HG02588 (cell line): ENCODE measurements at regions not wholly inside any gene's neighbourhood (a gene's known extent, or its start where the extent isn't known, plus 50 kb on each side); places are given as distances from the start of the nearest gene placed in this dataset.
"Not testable (repeated sequence)": the region's sequence is repeated elsewhere in the genome, so short reads cannot be mapped to it uniquely, and the experiment has no call there.

Source experiments
- ATAC-seq: cut with Tn5 transposase; IDR thresholded peaks from one replicate; pipeline ENCODE4 v1.9.1; 2021; ENCODE audit warnings: mild to moderate bottlenecking, moderate library complexity; ENCODE audit not compliant: unreplicated experiment

GRCh38 chr1:143643148-143643885 lies 328.5 kb downstream of the FAM72C start:
- no peak for ATAC-seq

DNA sequence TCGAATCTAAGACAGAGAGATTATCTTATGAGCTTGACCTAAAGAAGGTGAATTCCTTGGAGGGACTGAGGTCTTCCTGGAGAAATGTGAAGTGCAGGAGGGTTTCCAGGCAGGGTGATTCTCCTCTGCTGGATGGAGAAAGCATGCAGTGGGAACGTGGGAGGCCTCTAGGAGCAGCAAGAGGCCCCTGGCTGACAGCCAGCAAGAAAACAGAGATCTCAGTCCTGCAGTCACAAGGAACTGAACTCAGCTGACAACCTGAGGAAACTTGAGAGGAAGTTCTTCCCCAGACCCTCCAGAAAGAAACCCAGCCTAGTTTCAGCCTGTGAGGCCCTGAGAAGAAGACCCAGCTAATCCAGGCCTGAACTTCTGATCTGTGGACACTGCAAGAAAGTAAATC lies 345.9 kb downstream of the FAM72C start:
- ATAC-seq = no peak

- no peak for ATAC-seq
These were observed 351.9 kb downstream of the FAM72C start for GRCh38 chr1:143619851-143620250.

GRCh38 chr1:143611159-143611558 lies 360.6 kb downstream of the FAM72C start:
- no peak for ATAC-seq

GRCh38 chr1:143610196-143610595 lies 361.6 kb downstream of the FAM72C start:
- no peak for ATAC-seq

DNA sequence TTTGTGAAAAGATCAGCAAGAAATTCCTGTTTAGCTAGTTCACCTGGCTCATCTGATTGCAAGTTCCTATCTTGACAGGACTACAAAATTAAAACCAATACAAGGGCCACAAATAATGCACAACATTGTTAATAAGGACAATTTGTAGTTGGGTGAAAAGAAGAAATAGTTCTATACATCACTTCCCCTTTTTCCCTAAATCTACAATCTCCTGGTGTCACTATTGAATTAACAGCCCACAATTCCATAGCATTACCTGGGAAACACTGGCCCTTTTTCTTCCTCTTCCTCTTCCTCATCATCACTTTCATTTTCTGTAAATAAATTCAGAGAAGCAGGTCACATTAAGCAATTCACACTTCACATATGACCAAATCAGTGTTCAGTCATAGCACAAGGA lies 366.9 kb downstream of the FAM72C start:
- ATAC-seq = no peak

- no peak for ATAC-seq
These were observed 387.3 kb downstream of the FAM72C start for GRCh38 chr1:143584508-143584907.

DNA sequence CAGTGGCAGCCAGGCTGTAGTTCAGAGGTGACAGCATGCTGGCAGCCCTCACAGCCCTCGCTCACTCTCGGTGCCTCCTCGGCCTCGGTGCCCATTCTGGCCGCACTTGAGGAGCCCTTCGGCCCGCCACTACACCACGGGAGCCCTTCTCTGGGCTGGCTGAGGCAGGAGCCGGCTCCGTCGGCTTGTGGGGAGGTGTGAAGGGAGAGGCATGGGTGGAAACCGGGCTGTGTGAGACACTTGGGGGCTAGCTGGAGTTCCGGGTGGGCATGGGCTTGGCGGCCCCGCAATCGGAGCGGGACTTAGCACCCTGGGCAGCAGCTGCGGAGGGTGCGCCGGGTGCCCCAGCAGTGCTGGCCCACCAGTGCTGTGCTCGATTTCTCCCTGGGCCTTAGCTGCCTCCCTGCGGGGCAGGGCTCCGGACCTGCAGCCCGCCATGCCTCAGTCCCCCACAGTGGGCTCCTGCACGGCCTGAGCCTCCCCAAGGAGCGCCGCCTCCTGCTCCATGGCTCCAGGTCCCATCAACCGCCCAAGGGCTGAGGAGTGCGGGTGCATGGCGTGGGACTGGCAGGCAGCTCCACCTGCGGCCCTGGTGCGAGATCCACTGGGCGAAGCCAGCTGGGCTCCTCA lies 396.8 kb downstream of the FAM72C start:
- no peak for ATAC-seq

DNA sequence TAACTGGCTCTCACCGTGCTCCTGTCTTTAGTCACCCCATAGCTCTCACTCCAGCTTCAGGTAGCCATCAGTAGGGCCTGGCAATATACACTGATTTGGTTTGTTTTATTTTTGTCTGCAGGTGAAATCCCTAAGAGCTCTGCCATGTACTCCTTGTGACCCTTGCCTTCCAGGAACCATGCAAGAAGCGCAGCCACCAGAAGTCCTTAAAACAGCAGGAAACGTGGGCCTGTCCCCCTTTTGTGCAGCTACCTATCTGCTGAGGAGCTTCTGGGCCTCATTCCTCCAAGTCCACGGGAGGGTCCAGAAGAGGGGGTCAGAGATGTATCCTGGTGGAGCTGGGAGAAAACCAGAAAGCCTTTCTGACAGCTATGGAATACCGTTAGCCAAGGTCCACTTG lies 399.1 kb downstream of the FAM72C start:
- ATAC-seq = not testable (repeated sequence)

DNA sequence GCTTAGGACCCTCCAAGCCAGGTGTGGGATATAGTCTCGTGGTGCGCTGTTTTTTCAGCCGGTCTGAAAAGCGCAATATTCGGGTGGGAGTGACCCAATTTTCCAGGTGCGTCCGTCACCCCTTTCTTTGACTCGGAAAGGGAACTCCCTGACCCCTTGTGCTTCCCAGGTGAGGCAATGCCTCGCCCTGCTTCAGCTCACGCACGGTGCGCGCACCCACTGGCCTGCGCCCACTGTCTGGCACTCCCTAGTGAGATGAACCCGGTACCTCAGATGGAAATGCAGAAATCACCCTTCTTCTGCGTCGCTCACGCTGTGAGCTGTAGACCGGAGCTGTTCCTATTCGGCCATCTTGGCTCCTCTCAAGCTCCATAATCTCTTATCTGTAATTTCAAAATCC lies 408.0 kb downstream of the FAM72C start:
- ATAC-seq = not testable (repeated sequence)

GRCh38 chr1:143553627-143554026 lies 418.2 kb downstream of the FAM72C start:
- ATAC-seq = no peak

DNA sequence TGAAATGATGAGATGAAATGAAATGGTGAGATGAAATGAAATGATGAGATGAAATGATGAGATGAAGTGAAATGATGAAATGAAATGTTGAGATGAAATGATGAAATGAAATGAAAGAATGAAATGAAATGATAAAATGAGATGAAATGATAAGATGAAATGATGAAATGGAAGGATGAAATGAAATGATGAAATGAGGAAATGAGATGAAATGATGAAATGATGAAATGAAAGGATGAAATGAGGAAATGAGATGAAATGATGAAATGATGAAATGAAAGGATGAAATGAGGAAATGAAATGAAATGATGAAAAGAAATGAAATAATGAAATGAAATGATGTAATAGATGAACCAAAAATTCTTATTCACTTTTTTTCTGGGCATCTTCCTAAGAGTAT lies 467.1 kb downstream of the FAM72C start:
- not testable (repeated sequence) for ATAC-seq

GRCh38 chr1:143504080-143504479 lies 467.7 kb downstream of the FAM72C start:
- not testable (repeated sequence) for ATAC-seq

DNA sequence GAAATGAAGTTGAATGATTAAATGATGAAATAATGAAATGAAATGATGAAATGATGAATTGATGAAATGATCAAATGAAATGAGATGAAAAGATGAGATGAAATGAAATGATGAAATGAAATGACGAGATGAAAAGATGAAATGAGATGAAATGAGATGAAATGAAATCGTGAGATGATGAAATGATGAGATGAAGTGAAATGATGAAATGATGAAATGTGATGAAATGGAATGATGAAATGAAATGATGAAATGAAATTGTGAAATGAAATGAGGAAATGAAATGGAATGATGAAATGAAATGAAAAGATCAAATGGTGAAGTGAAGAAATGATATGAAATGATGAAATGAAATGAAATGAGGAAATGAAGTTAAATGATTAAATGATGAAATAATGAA lies 468.7 kb downstream of the FAM72C start:
- ATAC-seq = not testable (repeated sequence)

DNA sequence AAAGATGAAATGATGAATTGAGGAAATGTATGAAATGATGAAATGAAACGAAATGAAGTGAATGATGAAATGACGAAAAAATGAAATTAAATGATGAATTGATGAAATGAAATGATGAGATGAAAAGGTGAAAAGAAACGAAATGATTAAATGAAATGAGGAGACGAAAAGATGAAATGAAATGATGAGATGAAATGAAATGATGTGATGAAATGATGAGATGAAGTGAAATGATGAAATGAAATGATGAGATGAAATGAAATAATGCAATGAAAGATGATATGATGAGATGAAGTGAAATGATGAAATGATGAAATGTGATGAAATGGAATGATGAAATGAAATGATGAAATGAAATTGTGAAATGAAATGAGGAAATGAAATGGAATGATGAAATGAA lies 469.7 kb downstream of the FAM72C start:
- ATAC-seq = not testable (repeated sequence)

DNA sequence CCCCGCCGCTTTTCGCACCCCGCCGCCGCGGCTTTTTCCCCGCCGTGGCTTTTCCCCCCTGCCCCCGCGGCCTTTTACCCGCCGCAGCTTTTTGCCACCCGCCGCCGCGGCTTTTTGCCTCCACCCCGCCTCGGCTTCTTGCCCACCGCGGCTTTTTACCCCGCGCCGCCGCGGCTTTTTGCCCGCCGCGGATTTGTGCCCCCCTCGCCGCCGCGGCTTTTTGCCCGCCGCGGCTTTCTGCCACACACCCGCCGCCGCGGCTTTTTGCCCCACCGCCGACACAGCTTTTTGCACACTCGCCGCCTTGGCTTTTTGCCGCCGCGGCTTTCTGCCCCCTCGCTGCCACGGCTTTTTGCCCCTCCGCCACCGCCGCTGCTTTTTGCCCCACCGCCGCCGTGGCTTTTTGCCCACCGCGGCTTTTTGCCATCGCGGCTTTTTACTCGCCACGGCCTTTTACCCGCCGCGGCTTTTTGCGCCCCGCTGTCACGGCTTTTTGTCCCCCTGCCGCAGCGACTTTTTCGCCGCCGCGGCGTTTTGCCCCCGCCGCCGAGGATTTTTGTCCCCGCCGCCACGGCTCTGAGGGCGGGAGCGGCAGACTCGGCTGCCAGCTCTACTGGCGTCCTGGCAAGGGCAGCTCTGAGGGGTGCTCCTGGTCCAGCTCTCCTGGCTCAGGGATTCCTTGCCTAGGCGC lies 473.6 kb downstream of the FAM72C start:
- ATAC-seq = not testable (repeated sequence)

- no peak for ATAC-seq
These were observed 474.4 kb downstream of the FAM72C start for GRCh38 chr1:143497374-143497747.

- not testable (repeated sequence) for ATAC-seq
These were observed 475.0 kb downstream of the FAM72C start for GRCh38 chr1:143496526-143497373.
